HG02981 (cell line): ENCODE measurements at regions not wholly inside any gene's neighbourhood (a gene's known extent, or its start where the extent isn't known, plus 50 kb on each side); places are given as distances from the start of the nearest gene placed in this dataset.
A peak's percentile ranks its signal among the peaks of the same experiment; 100 is the strongest.
"Not testable (repeated sequence)": the region's sequence is repeated elsewhere in the genome, so short reads cannot be mapped to it uniquely, and the experiment has no call there.

ENCODE experiments used
- ATAC-seq: cut with Tn5 transposase; IDR thresholded peaks from one replicate; pipeline ENCODE4 v1.9.1; 2021; ENCODE audit warnings: mild to moderate bottlenecking, moderate library complexity; ENCODE audit not compliant: unreplicated experiment

GRCh38 chr6:126664271-126664670, 324.4 kb downstream of the CENPW start:
- no peak for ATAC-seq

GRCh38 chr6:126665551-126665950, 325.6 kb downstream of the CENPW start:
- ATAC-seq, result no peak

- no peak for ATAC-seq
Observed at GRCh38 chr6:126667071-126667470, 327.2 kb downstream of the CENPW start.

GRCh38 chr6:126667728-126668127, 327.8 kb downstream of the CENPW start:
- no peak for ATAC-seq

GRCh38 chr6:126672649-126673048, 332.7 kb downstream of the CENPW start:
- ATAC-seq, result peak; percentile 84

GRCh38 chr6:126673749-126674148, 333.8 kb downstream of the CENPW start:
- not testable (repeated sequence) for ATAC-seq

GRCh38 chr6:126682440-126682839, 342.5 kb downstream of the CENPW start:
- no peak for ATAC-seq

- ATAC-seq, result no peak
Observed at GRCh38 chr6:126685182-126685581, 345.3 kb downstream of the CENPW start.

- no peak for ATAC-seq
Observed at GRCh38 chr6:126696921-126697693, 357.2 kb downstream of the CENPW start.

GRCh38 chr6:126698732-126699240, 358.9 kb downstream of the CENPW start:
- ATAC-seq, result no peak

- ATAC-seq, result no peak
Observed at GRCh38 chr6:126701676-126702560, 362.0 kb downstream of the CENPW start.

GRCh38 chr6:126716032-126716431, 376.1 kb downstream of the CENPW start:
- no peak for ATAC-seq

GRCh38 chr6:126716826-126717509, 377.1 kb downstream of the CENPW start:
- ATAC-seq, result no peak

GRCh38 chr6:126718600-126719327, 378.8 kb downstream of the CENPW start:
- ATAC-seq, result peak; percentile 70

GRCh38 chr6:126720304-126720703, 380.4 kb downstream of the CENPW start:
- no peak for ATAC-seq

- no peak for ATAC-seq
Observed at GRCh38 chr6:126721581-126722160, 381.8 kb downstream of the CENPW start.

- no peak for ATAC-seq
Observed at GRCh38 chr6:126722411-126722810, 382.5 kb downstream of the CENPW start.

- no peak for ATAC-seq
Observed at GRCh38 chr6:126723541-126724170, 383.7 kb downstream of the CENPW start.

GRCh38 chr6:126724821-126725220, 384.9 kb downstream of the CENPW start:
- ATAC-seq, result no peak

- not testable (repeated sequence) for ATAC-seq
Observed at GRCh38 chr6:126726454-126726853, 386.5 kb downstream of the CENPW start.
